HG03097 (cell line): ENCODE measurements at regions not wholly inside any gene's neighbourhood (a gene's known extent, or its start where the extent isn't known, plus 50 kb on each side); places are given as distances from the start of the nearest gene placed in this dataset.
"Not testable (repeated sequence)": the region's sequence is repeated elsewhere in the genome, so short reads cannot be mapped to it uniquely, and the experiment has no call there.

Source experiments
- ATAC-seq: cut with Tn5 transposase; IDR thresholded peaks from one replicate; pipeline ENCODE4 v1.9.1; 2021; ENCODE audit not compliant: unreplicated experiment, low FRiP score

GRCh38 chr3:69688400-69688799, 50.9 kb upstream of the MITF start:
- no peak for ATAC-seq

GRCh38 chr3:69687641-69688040, 51.6 kb upstream of the MITF start:
- no peak for ATAC-seq

GRCh38 chr3:69686056-69686455, 53.2 kb upstream of the MITF start:
- no peak for ATAC-seq

- no peak for ATAC-seq
Observed at GRCh38 chr3:69684309-69684961, 54.8 kb upstream of the MITF start.

- ATAC-seq = no peak
Observed at GRCh38 chr3:69683082-69683806, 56.0 kb upstream of the MITF start.

GRCh38 chr3:69677456-69677855, 61.8 kb upstream of the MITF start:
- not testable (repeated sequence) for ATAC-seq

- ATAC-seq = no peak
Observed at GRCh38 chr3:69675786-69676530, 63.3 kb upstream of the MITF start.

- no peak for ATAC-seq
Observed at GRCh38 chr3:69674752-69675151, 64.5 kb upstream of the MITF start.

- no peak for ATAC-seq
Observed at GRCh38 chr3:69671082-69671952, 67.9 kb upstream of the MITF start.

- no peak for ATAC-seq
Observed at GRCh38 chr3:69669070-69669469, 70.2 kb upstream of the MITF start.

GRCh38 chr3:69665026-69665737, 74.1 kb upstream of the MITF start:
- ATAC-seq = no peak

GRCh38 chr3:69660631-69661030, 78.6 kb upstream of the MITF start:
- ATAC-seq = no peak

GRCh38 chr3:69659180-69659910, 79.9 kb upstream of the MITF start:
- ATAC-seq = no peak

GRCh38 chr3:69658514-69659140, 80.6 kb upstream of the MITF start:
- ATAC-seq = no peak

GRCh38 chr3:69657030-69657429, 82.2 kb upstream of the MITF start:
- not testable (repeated sequence) for ATAC-seq

- no peak for ATAC-seq
Observed at GRCh38 chr3:69651765-69652164, 87.5 kb upstream of the MITF start.

- no peak for ATAC-seq
Observed at GRCh38 chr3:69650066-69650419, 89.2 kb upstream of the MITF start.

GRCh38 chr3:69649120-69650065, 89.9 kb upstream of the MITF start:
- no peak for ATAC-seq
